Keratinocyte (primary cell): ENCODE measurements at regions not wholly inside any gene's neighbourhood (a gene's known extent, or its start where the extent isn't known, plus 50 kb on each side); places are given as distances from the start of the nearest gene placed in this dataset.

Experiments used
- EZH2 ChIP-seq: IDR thresholded peaks from one replicate; pipeline ENCODE4 v1.6.1; 2012; ENCODE audit warnings: inconsistent platforms, mild to moderate bottlenecking, low read length, moderate library complexity
- TF ChIP-seq, protein P1 (sequence below), 3 experiments: IDR thresholded peaks in 1 of 3; conservative IDR thresholded peaks in 1 of 3; optimal IDR thresholded peaks in 1 of 3; 2 replicates in 2 of 3; 3 replicates in 1 of 3; pipeline versions ENCODE3 to v1.5.1; 2011; ENCODE audit warnings: low read length in 3 of 3, mild to moderate bottlenecking in 3 of 3, moderate library complexity in 2 of 3, control low read depth in 1 of 3, inconsistent platforms in 1 of 3; ENCODE audit not compliant: insufficient read depth in 2 of 3; ENCODE audit errors: extremely low read depth in 1 of 3

GRCh38 chr13:33610438-33611120 lies 207.4 kb upstream of the RFC3 start:
- TF ChIP-seq, protein P1, sequence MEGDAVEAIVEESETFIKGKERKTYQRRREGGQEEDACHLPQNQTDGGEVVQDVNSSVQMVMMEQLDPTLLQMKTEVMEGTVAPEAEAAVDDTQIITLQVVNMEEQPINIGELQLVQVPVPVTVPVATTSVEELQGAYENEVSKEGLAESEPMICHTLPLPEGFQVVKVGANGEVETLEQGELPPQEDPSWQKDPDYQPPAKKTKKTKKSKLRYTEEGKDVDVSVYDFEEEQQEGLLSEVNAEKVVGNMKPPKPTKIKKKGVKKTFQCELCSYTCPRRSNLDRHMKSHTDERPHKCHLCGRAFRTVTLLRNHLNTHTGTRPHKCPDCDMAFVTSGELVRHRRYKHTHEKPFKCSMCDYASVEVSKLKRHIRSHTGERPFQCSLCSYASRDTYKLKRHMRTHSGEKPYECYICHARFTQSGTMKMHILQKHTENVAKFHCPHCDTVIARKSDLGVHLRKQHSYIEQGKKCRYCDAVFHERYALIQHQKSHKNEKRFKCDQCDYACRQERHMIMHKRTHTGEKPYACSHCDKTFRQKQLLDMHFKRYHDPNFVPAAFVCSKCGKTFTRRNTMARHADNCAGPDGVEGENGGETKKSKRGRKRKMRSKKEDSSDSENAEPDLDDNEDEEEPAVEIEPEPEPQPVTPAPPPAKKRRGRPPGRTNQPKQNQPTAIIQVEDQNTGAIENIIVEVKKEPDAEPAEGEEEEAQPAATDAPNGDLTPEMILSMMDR (optimal IDR thresholded peaks at IDR 0.05 in 1 of 3, IDR thresholded peaks at IDR 0.05 in 1 of 3, conservative IDR thresholded peaks at IDR 0.05 in 1 of 3; ENCODE audit: extremely low read depth in 1 of 3, insufficient read depth in 2 of 3, low read length in 3 of 3), result no peak
- TF ChIP-seq EZH2, result no peak
